Brain microvascular endothelial cell (primary cell): ENCODE measurements at regions not wholly inside any gene's neighbourhood (a gene's known extent, or its start where the extent isn't known, plus 50 kb on each side); places are given as distances from the start of the nearest gene placed in this dataset.

Experiments
- DNase-seq: peaks from one replicate; pipeline ENCODE4 v3.0.0-alpha.2; 2020
- H3K27ac ChIP-seq: fragments of 250-450 bp; sonication (Bioruptor Pico); 2 replicates; pipeline ENCODE4 v1.5.1; 2020; ENCODE audit warnings: mild to moderate bottlenecking, moderate library complexity
- H3K27me3 ChIP-seq: fragments of 250-450 bp; sonication (Bioruptor Pico); replicated peaks from 2 replicates; pipeline ENCODE4 v1.5.1; 2020; ENCODE audit warnings: mild to moderate bottlenecking
- H3K36me3 ChIP-seq: fragments of 250-450 bp; sonication (Bioruptor Pico); replicated peaks from 2 replicates; pipeline ENCODE4 v1.5.1; 2020; ENCODE audit warnings: mild to moderate bottlenecking
- H3K4me3 ChIP-seq: 2 replicates; pipeline ENCODE4 v1.5.1; 2011; ENCODE audit warnings: low read depth, mild to moderate bottlenecking, control low read depth, low read length, moderate library complexity
- in situ Hi-C: cut with HindIII; loops from 2 replicates; pipeline ENCODE4 v1.10.0; 2017; ENCODE audit warnings: low sequenced_read_pairs, low pct_ligation_motif_present
- TF ChIP-seq, protein P1 (sequence below): IDR thresholded peaks from 2 replicates; pipeline ENCODE4 v1.5.1; 2011; ENCODE audit warnings: low read depth, mild to moderate bottlenecking, moderate library complexity, low read length, control low read depth, inconsistent platforms; ENCODE audit errors: missing control alignments

DNA sequence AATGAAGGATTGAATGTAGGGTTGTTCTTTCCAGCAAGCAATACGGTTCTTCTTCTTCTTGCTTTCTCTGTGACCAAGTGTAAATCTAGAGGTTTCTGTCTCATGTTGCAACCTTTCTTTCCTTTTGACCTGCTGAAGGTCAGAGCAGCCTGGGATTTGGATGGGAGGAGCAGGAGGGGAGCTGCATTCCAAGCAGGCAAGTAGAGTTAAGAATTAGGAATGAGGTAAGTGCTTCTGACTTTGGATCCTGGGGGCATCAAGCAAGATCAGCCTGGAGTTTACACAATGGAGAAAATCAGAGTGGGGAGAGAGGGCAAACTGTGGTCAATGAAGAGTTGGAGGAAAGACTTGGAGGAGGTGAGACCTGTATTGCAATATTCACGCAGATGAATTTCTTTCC is 225.6 kb upstream of the ZBED5 start:
- no peak overlapping the region for H3K4me3 ChIP-seq
- no peak for DNase-seq
- in situ Hi-C loops, result no loop called here

DNA sequence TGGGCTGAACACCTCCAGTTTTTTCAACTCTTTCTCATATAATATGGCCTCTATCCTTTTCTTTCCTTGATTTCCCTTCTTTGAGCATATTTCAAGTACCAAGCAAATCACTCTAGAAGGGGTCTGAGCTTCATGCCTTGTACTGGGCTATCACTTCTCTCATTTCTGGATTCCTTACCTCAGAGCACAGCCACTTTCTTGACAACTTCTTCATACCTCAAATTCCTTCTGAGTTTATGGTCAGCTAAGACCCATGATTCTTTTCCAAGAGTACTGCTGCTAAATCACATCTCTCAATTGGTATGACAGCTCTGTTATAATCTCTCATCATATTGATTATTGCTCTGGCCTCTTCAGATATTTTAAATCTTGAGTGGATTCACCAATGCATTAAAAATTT is 224.8 kb upstream of the ZBED5 start:
- H3K27me3 ChIP-seq, result peaks cover 4% of the 10 kb centered on the region
- no peak overlapping the region for H3K27ac ChIP-seq
- H3K36me3 ChIP-seq, result no peaks in the 10 kb centered on the region
- in situ Hi-C loops, result no loop called here
- no peak for DNase-seq
- TF ChIP-seq, protein P1, sequence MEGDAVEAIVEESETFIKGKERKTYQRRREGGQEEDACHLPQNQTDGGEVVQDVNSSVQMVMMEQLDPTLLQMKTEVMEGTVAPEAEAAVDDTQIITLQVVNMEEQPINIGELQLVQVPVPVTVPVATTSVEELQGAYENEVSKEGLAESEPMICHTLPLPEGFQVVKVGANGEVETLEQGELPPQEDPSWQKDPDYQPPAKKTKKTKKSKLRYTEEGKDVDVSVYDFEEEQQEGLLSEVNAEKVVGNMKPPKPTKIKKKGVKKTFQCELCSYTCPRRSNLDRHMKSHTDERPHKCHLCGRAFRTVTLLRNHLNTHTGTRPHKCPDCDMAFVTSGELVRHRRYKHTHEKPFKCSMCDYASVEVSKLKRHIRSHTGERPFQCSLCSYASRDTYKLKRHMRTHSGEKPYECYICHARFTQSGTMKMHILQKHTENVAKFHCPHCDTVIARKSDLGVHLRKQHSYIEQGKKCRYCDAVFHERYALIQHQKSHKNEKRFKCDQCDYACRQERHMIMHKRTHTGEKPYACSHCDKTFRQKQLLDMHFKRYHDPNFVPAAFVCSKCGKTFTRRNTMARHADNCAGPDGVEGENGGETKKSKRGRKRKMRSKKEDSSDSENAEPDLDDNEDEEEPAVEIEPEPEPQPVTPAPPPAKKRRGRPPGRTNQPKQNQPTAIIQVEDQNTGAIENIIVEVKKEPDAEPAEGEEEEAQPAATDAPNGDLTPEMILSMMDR, result no peak
- H3K4me3 ChIP-seq, result no peak overlapping the region

More for the DNA sequence above, 225.6 kb upstream of the ZBED5 start:
- TF ChIP-seq, protein P1, result no peak
- Histone ChIP-seq H3K36me3 (no peaks in the 10 kb centered on the region), H3K27ac (no peak overlapping the region), H3K27me3 (peaks cover 4% of the 10 kb centered on the region)

DNA sequence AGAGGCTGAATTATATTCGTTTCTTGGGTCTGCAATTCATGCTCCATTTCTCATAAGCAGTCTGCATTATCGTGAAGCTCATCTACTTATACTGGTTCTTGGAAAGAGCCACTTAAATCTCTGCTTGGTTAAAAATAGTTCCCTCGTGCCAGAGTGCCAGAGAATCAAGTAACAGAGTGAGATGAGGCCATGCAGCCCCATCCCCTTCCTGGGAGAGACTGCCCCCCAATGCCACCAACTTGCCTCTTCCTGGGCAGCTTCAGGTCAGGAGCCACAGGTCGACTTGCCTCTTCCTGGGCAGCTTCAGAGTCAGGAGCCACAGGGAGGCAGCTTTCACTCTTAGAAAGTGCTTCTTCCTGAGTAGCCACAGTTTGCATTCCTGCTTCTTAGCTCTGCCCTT is 223.9 kb upstream of the ZBED5 start:
- Histone ChIP-seq H3K4me3 (no peak overlapping the region), H3K27ac (no peak overlapping the region), H3K27me3 (peaks cover 4% of the 10 kb centered on the region), H3K36me3 (no peaks in the 10 kb centered on the region)
- TF ChIP-seq, protein P1, result no peak
- DNase-seq, result no peak
- in situ Hi-C loops, result no loop called here

DNA sequence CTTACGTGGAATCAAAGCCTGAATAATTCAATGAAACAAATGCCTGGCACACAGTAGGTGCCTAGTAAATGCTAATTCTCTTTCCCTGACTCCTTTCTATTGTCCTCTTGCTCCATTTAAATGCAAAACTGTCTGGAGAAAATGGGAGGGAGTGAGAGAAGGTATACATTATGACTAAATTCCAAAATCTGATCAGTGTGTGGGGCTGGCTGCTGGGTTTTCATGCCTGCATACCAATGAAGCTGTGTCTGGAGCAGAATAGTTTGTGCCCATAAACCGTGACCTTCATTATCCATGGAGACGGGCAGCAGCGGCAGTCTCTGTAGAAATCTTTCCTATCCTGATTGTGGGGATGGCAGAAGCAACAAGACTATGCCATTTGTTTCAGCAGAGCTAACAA is 223.4 kb upstream of the ZBED5 start:
- TF ChIP-seq, protein P1, result no peak
- Histone ChIP-seq H3K36me3 (no peaks in the 10 kb centered on the region), H3K27me3 (peaks cover 4% of the 10 kb centered on the region), H3K27ac (no peak overlapping the region), H3K4me3 (no peak overlapping the region)
- DNase-seq, result no peak
- in situ Hi-C loops, result no loop called here

DNA sequence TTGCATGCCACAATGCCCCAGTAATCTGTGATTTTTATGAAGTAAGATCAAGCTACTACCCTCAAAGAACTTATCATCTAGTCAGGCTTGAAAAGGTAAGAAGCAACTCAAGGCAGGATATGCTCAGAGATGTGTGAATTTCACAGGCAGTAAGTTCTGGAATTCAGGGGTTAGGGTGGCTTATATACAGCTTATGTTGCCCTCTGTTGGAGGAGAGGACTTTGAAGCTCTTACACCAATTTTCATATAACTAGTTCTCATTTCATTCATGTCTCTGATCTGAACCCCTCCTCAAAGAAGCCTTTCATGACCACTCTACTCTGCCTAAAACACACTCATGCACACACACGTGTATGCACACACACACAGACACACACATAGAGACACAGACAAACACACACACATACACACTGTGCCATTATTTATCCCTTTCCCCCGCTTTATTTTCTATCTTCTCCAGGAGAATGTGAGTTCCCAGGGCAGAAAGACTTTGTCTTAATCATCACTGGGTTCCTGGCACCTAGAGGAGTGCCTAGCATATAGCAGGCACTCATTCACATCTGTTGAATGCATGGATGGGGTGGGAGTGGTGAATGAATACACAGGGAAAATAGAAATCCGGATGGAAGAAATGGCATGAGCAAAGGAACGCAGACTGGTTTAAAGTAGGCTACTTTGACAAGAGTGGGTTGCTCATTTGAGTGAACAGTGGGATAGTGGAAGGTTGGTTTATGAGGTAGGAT is 220.7 kb upstream of the ZBED5 start:
- H3K27ac ChIP-seq, result no peak overlapping the region
- in situ Hi-C loops, result no loop called here
- H3K36me3 ChIP-seq, result no peaks in the 10 kb centered on the region
- peak; percentile 10 for DNase-seq
- H3K4me3 ChIP-seq, result no peak overlapping the region
- H3K27me3 ChIP-seq, result no peaks in the 10 kb centered on the region
- TF ChIP-seq, protein P1, result peak; percentile 22

DNA sequence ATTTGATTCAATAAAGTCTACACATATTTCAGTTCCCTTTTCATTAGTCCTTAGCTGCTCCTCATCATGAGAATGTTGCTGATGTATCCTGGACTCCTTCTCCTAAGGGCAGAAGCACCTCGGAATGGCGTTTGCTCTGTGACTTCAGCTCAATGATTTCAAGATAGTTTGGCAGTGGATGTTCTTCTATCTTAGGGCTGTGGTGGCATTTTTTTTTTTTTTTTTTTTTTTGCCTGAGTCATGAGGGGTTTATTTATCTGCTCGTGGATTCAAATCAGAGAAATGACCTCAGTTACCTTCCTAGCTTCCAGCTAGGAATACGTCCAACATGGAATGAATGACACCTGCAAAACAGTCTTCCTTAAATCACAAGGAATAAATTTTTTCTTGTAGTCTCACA is 220.0 kb upstream of the ZBED5 start:
- Histone ChIP-seq H3K27ac (no peak overlapping the region), H3K27me3 (no peaks in the 10 kb centered on the region)
- in situ Hi-C loops, result no loop called here

More for the DNA sequence above, 220.0 kb upstream of the ZBED5 start:
- no peaks in the 10 kb centered on the region for H3K36me3 ChIP-seq
- TF ChIP-seq, protein P1, result no peak
- DNase-seq, result no peak
- no peak overlapping the region for H3K4me3 ChIP-seq
